Hepatocyte (in vitro differentiated cells): ENCODE measurements at regions not wholly inside any gene's neighbourhood (a gene's known extent, or its start where the extent isn't known, plus 50 kb on each side); places are given as distances from the start of the nearest gene placed in this dataset.
"Not testable (repeated sequence)": the region's sequence is repeated elsewhere in the genome, so short reads cannot be mapped to it uniquely, and the experiment has no call there.

Source experiments
- DNase-seq: peaks from one replicate; pipeline ENCODE4 v3.0.0-alpha.2; 2016; ENCODE audit warnings: low spot score
- H2AFZ ChIP-seq: fragments of 200-600 bp; sonication (generic); 2 replicates; pipeline ENCODE4 v1.6.0; 2016; ENCODE audit warnings: antibody characterized with exemption, mild to moderate bottlenecking
- H3K27ac ChIP-seq: fragments of 200-600 bp; sonication (generic); 2 replicates; pipeline ENCODE4 v1.5.1; 2016; ENCODE audit warnings: mild to moderate bottlenecking
- H3K27me3 ChIP-seq: fragments of 200-600 bp; sonication (generic); 2 replicates; pipeline ENCODE4 v1.6.1; 2016
- H3K36me3 ChIP-seq: fragments of 200-600 bp; sonication (generic); replicated peaks from 2 replicates; pipeline ENCODE4 v1.5.1; 2016; ENCODE audit warnings: low read depth; ENCODE audit not compliant: insufficient read depth
- H3K4me1 ChIP-seq: fragments of 200-600 bp; sonication (generic); 2 replicates; pipeline ENCODE4 v1.5.1; 2016; ENCODE audit warnings: mild to moderate bottlenecking, moderate library complexity; ENCODE audit not compliant: insufficient read depth
- H3K4me2 ChIP-seq: fragments of 200-600 bp; sonication (generic); 2 replicates; pipeline ENCODE4 v1.6.0; 2016
- H3K4me3 ChIP-seq: fragments of 200-600 bp; sonication (generic); 2 replicates; pipeline ENCODE4 v1.5.1; 2016; ENCODE audit warnings: mild to moderate bottlenecking
- H3K79me2 ChIP-seq: fragments of 200-600 bp; sonication (generic); 2 replicates; pipeline ENCODE4 v1.6.0; 2017; ENCODE audit warnings: mild to moderate bottlenecking
- H3K9me2 ChIP-seq: fragments of 200-600 bp; sonication (generic); replicated peaks from 2 replicates; pipeline ENCODE4 v1.6.0; 2017; ENCODE audit warnings: mild to moderate bottlenecking; ENCODE audit not compliant: insufficient read depth
- H3K9me3 ChIP-seq: fragments of 200-600 bp; sonication (generic); 2 replicates; pipeline ENCODE4 v1.5.1; 2016; ENCODE audit warnings: low read depth, mild to moderate bottlenecking
- H4K20me1 ChIP-seq: fragments of 200-600 bp; sonication (generic); 2 replicates; pipeline ENCODE4 v1.6.0; 2016; ENCODE audit warnings: mild to moderate bottlenecking; ENCODE audit not compliant: insufficient read depth, poor library complexity, severe bottlenecking
- EZH2 ChIP-seq: fragments of 200-600 bp; sonication (generic); IDR thresholded peaks from 2 replicates; pipeline ENCODE4 v1.6.1; 2016; ENCODE audit warnings: antibody characterized with exemption, mild to moderate bottlenecking, borderline replicate concordance
- EZH2phosphoT487 ChIP-seq: fragments of 200-600 bp; sonication (generic); IDR thresholded peaks from one replicate; pipeline ENCODE4 v1.6.1; 2018; ENCODE audit warnings: antibody characterized with exemption, mild to moderate bottlenecking, low read depth, moderate library complexity; ENCODE audit not compliant: unreplicated experiment, severe bottlenecking
- WGBS: methylation state at CpG from one replicate; pipeline ENCODE4 v1.1.6; 2016; ENCODE audit warnings: low lambda C conversion rate; ENCODE audit errors: missing lambda C conversion rate; 5-methylcytosine and 5-hydroxymethylcytosine counted together
- TF ChIP-seq, protein P1 (sequence below): fragments of 200-600 bp; sonication (generic); IDR thresholded peaks from 2 replicates; pipeline ENCODE4 v1.5.1; 2016; ENCODE audit warnings: antibody characterized with exemption, mild to moderate bottlenecking; ENCODE audit not compliant: poor library complexity

DNA sequence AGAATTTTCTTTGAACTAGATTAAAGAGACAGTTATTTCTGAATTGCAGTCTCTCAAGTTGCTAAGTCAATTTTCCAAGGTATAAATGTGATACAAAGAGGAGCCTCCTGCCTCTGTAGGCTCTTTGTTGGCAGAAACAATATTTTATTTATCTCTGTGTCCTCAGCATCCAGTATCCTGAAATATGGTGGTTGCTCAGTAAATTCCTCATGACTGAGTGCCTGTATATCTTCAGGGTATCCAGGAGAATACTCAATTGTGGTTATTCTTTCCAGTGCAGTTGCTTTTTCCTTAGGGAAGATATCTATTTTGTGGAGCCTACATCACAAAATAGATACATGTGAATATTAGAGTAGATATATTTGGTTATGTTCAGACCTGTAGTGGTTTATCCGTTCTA is 144.8 kb upstream of the FERD3L start:
- H3K4me2 ChIP-seq: no peak overlapping the region
- no peaks in the 10 kb centered on the region for H4K20me1 ChIP-seq
- no peaks in the 10 kb centered on the region for H3K9me3 ChIP-seq
- no peaks in the 10 kb centered on the region for H3K9me2 ChIP-seq
- no peak overlapping the region for H2AFZ ChIP-seq
- 88% methylated on average over 1 of the region's 1 CpG for WGBS
- H3K27me3 ChIP-seq: no peaks in the 10 kb centered on the region
- no peaks in the 10 kb centered on the region for H3K79me2 ChIP-seq
- no peak for DNase-seq
- H3K36me3 ChIP-seq: no peaks in the 10 kb centered on the region
- no peak overlapping the region for H3K4me3 ChIP-seq
- no peaks in the 10 kb centered on the region for H3K4me1 ChIP-seq
- H3K27ac ChIP-seq: no peak overlapping the region
- TF ChIP-seq EZH2phosphoT487 (no peak), EZH2 (no peak)
- TF ChIP-seq, protein P1, sequence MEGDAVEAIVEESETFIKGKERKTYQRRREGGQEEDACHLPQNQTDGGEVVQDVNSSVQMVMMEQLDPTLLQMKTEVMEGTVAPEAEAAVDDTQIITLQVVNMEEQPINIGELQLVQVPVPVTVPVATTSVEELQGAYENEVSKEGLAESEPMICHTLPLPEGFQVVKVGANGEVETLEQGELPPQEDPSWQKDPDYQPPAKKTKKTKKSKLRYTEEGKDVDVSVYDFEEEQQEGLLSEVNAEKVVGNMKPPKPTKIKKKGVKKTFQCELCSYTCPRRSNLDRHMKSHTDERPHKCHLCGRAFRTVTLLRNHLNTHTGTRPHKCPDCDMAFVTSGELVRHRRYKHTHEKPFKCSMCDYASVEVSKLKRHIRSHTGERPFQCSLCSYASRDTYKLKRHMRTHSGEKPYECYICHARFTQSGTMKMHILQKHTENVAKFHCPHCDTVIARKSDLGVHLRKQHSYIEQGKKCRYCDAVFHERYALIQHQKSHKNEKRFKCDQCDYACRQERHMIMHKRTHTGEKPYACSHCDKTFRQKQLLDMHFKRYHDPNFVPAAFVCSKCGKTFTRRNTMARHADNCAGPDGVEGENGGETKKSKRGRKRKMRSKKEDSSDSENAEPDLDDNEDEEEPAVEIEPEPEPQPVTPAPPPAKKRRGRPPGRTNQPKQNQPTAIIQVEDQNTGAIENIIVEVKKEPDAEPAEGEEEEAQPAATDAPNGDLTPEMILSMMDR: no peak

DNA sequence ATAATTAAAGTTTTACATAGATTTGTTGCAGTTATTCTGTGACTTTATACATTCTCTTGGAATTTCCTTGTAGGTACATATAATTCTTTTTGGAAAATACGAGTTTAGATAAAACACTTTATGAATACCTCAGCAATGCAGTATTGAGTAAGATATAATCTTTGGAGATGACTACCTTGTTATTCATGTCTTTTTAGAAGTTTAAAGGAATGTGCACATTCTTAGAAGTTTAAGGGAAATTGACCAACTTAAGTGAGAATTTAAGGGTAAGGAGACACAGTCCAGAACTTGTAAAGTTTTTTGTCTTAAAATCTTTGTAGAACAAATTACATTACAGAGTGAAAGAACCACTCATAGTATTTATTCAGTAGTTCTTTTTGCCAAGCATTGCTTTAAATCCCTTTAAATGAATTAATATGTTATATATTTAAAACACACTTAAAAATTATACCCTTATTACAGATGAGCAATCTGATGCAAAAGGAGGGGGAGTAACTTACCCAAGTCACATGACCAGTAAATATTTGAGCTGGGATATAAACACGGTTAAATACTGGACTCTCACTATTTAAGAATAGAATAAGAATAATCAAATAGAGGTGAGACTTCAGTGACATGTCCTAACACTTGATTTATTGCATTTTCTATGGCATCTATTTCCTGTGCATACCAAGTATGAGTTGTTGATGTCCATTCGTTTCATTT is 139.5 kb upstream of the FERD3L start:
- Histone ChIP-seq H3K9me3 (no peaks in the 10 kb centered on the region), H3K27me3 (no peaks in the 10 kb centered on the region), H3K79me2 (no peaks in the 10 kb centered on the region), H3K36me3 (no peaks in the 10 kb centered on the region), H3K4me2 (no peak overlapping the region), H4K20me1 (no peaks in the 10 kb centered on the region), H2AFZ (no peak overlapping the region), H3K27ac (no peak overlapping the region), H3K9me2 (no peaks in the 10 kb centered on the region), H3K4me1 (no peaks in the 10 kb centered on the region), H3K4me3 (no peak overlapping the region)
- DNase-seq: no peak
- TF ChIP-seq EZH2 (no peak), EZH2phosphoT487 (no peak)
- TF ChIP-seq, protein P1: no peak
- 58% methylated on average over 3 of the region's 3 CpGs for WGBS

DNA sequence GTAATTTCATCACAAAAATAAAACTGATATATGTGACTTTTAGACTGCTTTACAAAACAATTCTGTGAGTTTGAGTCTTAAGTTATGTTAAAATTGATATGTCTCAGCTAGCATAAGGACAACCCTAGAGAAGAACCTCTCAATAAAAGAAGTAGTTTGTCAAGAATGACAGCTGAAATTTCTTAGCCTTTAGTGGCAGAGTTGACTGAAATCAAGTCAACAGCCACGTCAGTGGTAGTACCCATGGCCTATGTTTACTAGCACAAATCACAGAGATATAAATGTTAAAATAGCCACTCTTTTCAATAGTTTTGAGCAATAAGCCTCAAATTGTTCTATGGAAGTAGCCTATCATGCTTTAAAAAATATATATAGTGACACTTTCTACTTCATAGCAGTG is 138.9 kb upstream of the FERD3L start:
- TF ChIP-seq EZH2 (no peak), EZH2phosphoT487 (no peak)
- TF ChIP-seq, protein P1: no peak
- Histone ChIP-seq H3K4me1 (no peaks in the 10 kb centered on the region), H4K20me1 (no peaks in the 10 kb centered on the region), H3K27me3 (no peaks in the 10 kb centered on the region), H3K27ac (peak overlapping the region; percentile 36), H3K36me3 (no peaks in the 10 kb centered on the region), H3K79me2 (no peaks in the 10 kb centered on the region), H3K9me2 (no peaks in the 10 kb centered on the region), H3K4me3 (no peak overlapping the region), H3K4me2 (no peak overlapping the region), H2AFZ (no peak overlapping the region), H3K9me3 (no peaks in the 10 kb centered on the region)
- DNase-seq: no peak
- WGBS: 56% methylated on average over 1 of the region's 1 CpG

DNA sequence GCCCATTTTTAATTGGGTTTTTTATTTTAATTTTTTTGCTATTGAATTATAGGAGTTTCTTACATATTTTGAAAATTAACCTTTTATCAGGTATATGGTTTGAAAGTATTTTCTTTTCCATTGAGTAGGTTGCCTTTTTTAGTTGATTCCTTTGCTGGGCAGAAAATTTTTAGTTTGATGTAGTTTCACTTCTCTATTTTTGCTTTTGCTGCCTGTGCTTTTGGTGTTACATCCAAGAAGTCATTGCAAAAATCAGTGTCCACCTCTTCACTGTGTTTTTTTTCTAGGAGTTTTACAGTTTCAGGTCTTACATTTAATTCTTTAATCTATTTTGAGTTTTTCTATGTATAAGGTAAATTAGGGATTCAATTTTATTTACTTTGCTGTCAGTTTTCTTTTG is 129.8 kb upstream of the FERD3L start:
- H3K4me1 ChIP-seq: no peaks in the 10 kb centered on the region
- H3K27ac ChIP-seq: no peak overlapping the region
- no peaks in the 10 kb centered on the region for H4K20me1 ChIP-seq
- no peak overlapping the region for H3K4me2 ChIP-seq
- H3K79me2 ChIP-seq: no peaks in the 10 kb centered on the region
- no peaks in the 10 kb centered on the region for H3K9me2 ChIP-seq
- H2AFZ ChIP-seq: no peak overlapping the region
- no peak overlapping the region for H3K4me3 ChIP-seq
- H3K36me3 ChIP-seq: no peaks in the 10 kb centered on the region
- H3K27me3 ChIP-seq: no peaks in the 10 kb centered on the region
- TF ChIP-seq EZH2: no peak
- H3K9me3 ChIP-seq: no peaks in the 10 kb centered on the region
- no peak for DNase-seq

DNA sequence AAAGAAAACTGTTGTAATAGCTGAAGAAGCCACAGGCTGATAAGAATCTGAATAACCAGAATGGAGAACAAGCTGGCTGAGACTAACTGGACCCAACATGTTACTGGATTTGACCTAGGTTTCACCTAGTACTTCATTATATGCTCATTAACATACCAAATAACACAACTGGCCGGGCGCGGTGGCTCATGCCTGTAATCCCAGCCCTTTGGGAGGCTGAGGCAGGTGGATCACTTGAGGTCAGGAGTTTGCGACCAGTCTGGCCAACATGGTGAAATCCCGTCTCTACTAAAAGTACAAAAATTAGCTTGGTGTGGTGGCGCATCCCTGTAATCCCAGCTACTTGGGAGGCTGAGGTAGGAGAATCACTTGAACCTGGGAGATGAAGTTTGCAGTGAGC is 127.1 kb upstream of the FERD3L start:
- H3K9me2 ChIP-seq, H3K4me3 ChIP-seq, H3K27me3 ChIP-seq, H2AFZ ChIP-seq, H3K79me2 ChIP-seq, H3K4me1 ChIP-seq, H4K20me1 ChIP-seq, H3K4me2 ChIP-seq, H3K27ac ChIP-seq, H3K9me3 ChIP-seq, DNase-seq, H3K36me3 ChIP-seq: not testable (repeated sequence)
- WGBS: 97% methylated on average over 6 of the region's 6 CpGs
